ENCODE measurements at regions not wholly inside any gene's neighbourhood (a gene's known extent, or its start where the extent isn't known, plus 50 kb on each side); places are given as distances from the start of the nearest gene placed in this dataset.

GRCh38 chr1:195866781-195867222, 741.4 kb downstream of the KCNT2 start:
- Histone ChIP-seq H3K9me3 (ENCODE audit: control insufficient read depth, insufficient read depth, low read length) (no peaks in the 10 kb centered on the region), H3K4me1 (ENCODE audit: control insufficient read depth, insufficient read depth, low read length) (no peaks in the 10 kb centered on the region), H3K36me3 (ENCODE audit: control insufficient read depth, insufficient read depth, low read length) (no peaks in the 10 kb centered on the region), H3K4me3 (ENCODE audit: low read length) (no peak overlapping the region), H3K27ac (ENCODE audit: low read length) (no peak overlapping the region), H3K27me3 (ENCODE audit: control insufficient read depth, insufficient read depth, low read length) (no peaks in the 10 kb centered on the region)
- 80% methylated on average over 1 of the region's 1 CpG for WGBS (ENCODE audit: insufficient coverage)
- ATAC-seq (no peak), DNase-seq (no peak)
- no peaks in the 10 kb centered on the region for H3K4me1 Mint-ChIP-seq
- no peaks in the 10 kb centered on the region for H3K36me3 Mint-ChIP-seq
- intact Hi-C loops (cut with micrococcal nuclease): no loop called here
- H3K9me3 Mint-ChIP-seq: peaks cover 9 to 13% of the 10 kb centered on the region in 2 donors
- TF ChIP-seq, protein P1, sequence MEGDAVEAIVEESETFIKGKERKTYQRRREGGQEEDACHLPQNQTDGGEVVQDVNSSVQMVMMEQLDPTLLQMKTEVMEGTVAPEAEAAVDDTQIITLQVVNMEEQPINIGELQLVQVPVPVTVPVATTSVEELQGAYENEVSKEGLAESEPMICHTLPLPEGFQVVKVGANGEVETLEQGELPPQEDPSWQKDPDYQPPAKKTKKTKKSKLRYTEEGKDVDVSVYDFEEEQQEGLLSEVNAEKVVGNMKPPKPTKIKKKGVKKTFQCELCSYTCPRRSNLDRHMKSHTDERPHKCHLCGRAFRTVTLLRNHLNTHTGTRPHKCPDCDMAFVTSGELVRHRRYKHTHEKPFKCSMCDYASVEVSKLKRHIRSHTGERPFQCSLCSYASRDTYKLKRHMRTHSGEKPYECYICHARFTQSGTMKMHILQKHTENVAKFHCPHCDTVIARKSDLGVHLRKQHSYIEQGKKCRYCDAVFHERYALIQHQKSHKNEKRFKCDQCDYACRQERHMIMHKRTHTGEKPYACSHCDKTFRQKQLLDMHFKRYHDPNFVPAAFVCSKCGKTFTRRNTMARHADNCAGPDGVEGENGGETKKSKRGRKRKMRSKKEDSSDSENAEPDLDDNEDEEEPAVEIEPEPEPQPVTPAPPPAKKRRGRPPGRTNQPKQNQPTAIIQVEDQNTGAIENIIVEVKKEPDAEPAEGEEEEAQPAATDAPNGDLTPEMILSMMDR (IDR thresholded peaks at IDR 0.05): no peak
- no peak overlapping the region for H3K27ac Mint-ChIP-seq
- H3K4me3 Mint-ChIP-seq: no peak overlapping the region
- H3K27me3 Mint-ChIP-seq (ENCODE audit: low read depth in 2 of 2): no peaks in the 10 kb centered on the region

DNA sequence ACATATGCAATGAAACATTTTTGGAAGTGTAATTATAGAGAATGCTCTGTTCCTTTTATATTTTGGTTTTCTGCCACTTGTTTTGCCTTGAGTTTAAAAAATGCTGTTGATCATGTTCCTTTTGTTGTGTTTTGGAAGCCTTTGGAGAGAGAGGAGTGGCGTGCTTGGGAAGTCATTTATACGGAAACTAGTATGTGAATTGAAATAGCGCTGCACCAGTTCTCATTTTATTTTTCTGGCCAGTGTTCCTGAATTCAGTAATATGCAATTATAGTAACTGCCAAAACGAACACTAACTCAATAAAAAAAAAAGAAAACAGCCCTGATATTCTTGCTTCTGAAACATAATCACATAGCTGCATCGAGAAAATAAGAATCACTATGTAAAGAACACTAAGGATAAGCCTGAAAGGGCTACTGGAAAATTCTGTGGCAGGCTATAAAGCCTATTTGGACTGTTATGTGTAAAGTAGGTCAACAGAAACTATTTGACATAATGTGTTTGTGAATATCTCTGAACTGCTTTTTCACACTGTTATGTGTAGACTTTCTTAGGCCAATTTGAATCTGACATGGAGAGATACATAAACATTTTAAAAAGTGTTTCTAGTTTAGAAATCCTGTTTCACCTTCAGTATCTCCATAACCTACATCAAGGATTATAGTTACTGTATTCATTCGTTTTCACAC, 742.0 kb downstream of the KCNT2 start:
- Histone ChIP-seq H3K27me3 (ENCODE audit: control insufficient read depth, insufficient read depth, low read length) (no peaks in the 10 kb centered on the region), H3K4me3 (ENCODE audit: low read length) (no peak overlapping the region), H3K27ac (ENCODE audit: low read length) (no peak overlapping the region), H3K36me3 (ENCODE audit: control insufficient read depth, insufficient read depth, low read length) (no peaks in the 10 kb centered on the region), H3K4me1 (ENCODE audit: control insufficient read depth, insufficient read depth, low read length) (no peaks in the 10 kb centered on the region), H3K9me3 (ENCODE audit: control insufficient read depth, insufficient read depth, low read length) (no peaks in the 10 kb centered on the region)
- no peak overlapping the region for H3K27ac Mint-ChIP-seq
- H3K4me1 Mint-ChIP-seq: no peaks in the 10 kb centered on the region
- no peaks in the 10 kb centered on the region for H3K27me3 Mint-ChIP-seq (ENCODE audit: low read depth in 2 of 2)
- H3K9me3 Mint-ChIP-seq: peaks cover 9 to 13% of the 10 kb centered on the region in 2 donors
- no peak for ATAC-seq
- H3K36me3 Mint-ChIP-seq: no peaks in the 10 kb centered on the region
- no peak for DNase-seq
- intact Hi-C loops (cut with micrococcal nuclease): no loop called here
- WGBS (ENCODE audit: insufficient coverage): 78% methylated on average over 6 of the region's 6 CpGs
- no peak overlapping the region for H3K4me3 Mint-ChIP-seq
- TF ChIP-seq, protein P1 (IDR thresholded peaks at IDR 0.05): no peak

- ATAC-seq: no peak
- Histone ChIP-seq H3K4me1 (ENCODE audit: control insufficient read depth, insufficient read depth, low read length) (no peaks in the 10 kb centered on the region), H3K36me3 (ENCODE audit: control insufficient read depth, insufficient read depth, low read length) (no peaks in the 10 kb centered on the region), H3K4me3 (ENCODE audit: low read length) (no peak overlapping the region), H3K27me3 (ENCODE audit: control insufficient read depth, insufficient read depth, low read length) (no peaks in the 10 kb centered on the region), H3K9me3 (ENCODE audit: control insufficient read depth, insufficient read depth, low read length) (peaks cover 10% of the 10 kb centered on the region), H3K27ac (ENCODE audit: low read length) (no peak overlapping the region)
- no peak overlapping the region for H3K4me3 Mint-ChIP-seq
- 83% methylated on average over 2 of the region's 2 CpGs for WGBS (ENCODE audit: insufficient coverage)
- no peaks in the 10 kb centered on the region for H3K4me1 Mint-ChIP-seq
- H3K36me3 Mint-ChIP-seq: peaks cover 5% of the 10 kb centered on the region
- TF ChIP-seq, protein P1 (IDR thresholded peaks at IDR 0.05): no peak
- H3K9me3 Mint-ChIP-seq: peaks cover 12 to 20% of the 10 kb centered on the region in 2 donors
- no peaks in the 10 kb centered on the region for H3K27me3 Mint-ChIP-seq (ENCODE audit: low read depth in 2 of 2)
- no peak overlapping the region for H3K27ac Mint-ChIP-seq
- intact Hi-C loops (cut with micrococcal nuclease): no loop called here
- DNase-seq: no peak
Measured at GRCh38 chr1:195851804-195852203, 756.4 kb downstream of the KCNT2 start.

Measured in natural killer cell (primary cell).